ENCODE measurements at regions not wholly inside any gene's neighbourhood (a gene's known extent, or its start where the extent isn't known, plus 50 kb on each side); places are given as distances from the start of the nearest gene placed in this dataset.

- no peak overlapping the region for H3K4me3 Mint-ChIP-seq
- no peaks in the 10 kb centered on the region for H3K36me3 Mint-ChIP-seq (ENCODE audit: low read depth)
- no peak for DNase-seq
- H3K4me1 Mint-ChIP-seq (ENCODE audit: low read depth), result no peaks in the 10 kb centered on the region
- H3K27ac Mint-ChIP-seq, result no peak overlapping the region
- H3K9me3 Mint-ChIP-seq, result no peaks in the 10 kb centered on the region
- H3K27me3 Mint-ChIP-seq (ENCODE audit: low read depth), result no peaks in the 10 kb centered on the region
- intact Hi-C loops (cut with micrococcal nuclease), result no loop called here
- CTCF ChIA-PET, result no interaction called here
These were observed 61.7 kb upstream of the PLXNA4 start for GRCh38 chr7:132638000-132638399.

- Mint-ChIP-seq H3K4me3 (no peak overlapping the region), H3K9me3 (no peaks in the 10 kb centered on the region), H3K36me3 (ENCODE audit: low read depth) (no peaks in the 10 kb centered on the region), H3K4me1 (ENCODE audit: low read depth) (no peaks in the 10 kb centered on the region), H3K27ac (no peak overlapping the region), H3K27me3 (ENCODE audit: low read depth) (no peaks in the 10 kb centered on the region)
- DNase-seq, result no peak
- intact Hi-C loops (cut with micrococcal nuclease), result no loop called here
- CTCF ChIA-PET, result no interaction called here
These were observed 60.3 kb upstream of the PLXNA4 start for GRCh38 chr7:132636581-132636980.

- intact Hi-C loops (cut with micrococcal nuclease), result no loop called here
- H3K27ac Mint-ChIP-seq, result no peak overlapping the region
- no peaks in the 10 kb centered on the region for H3K9me3 Mint-ChIP-seq
- no peaks in the 10 kb centered on the region for H3K4me1 Mint-ChIP-seq (ENCODE audit: low read depth)
- no peaks in the 10 kb centered on the region for H3K27me3 Mint-ChIP-seq (ENCODE audit: low read depth)
- no peak overlapping the region for H3K4me3 Mint-ChIP-seq
- no peaks in the 10 kb centered on the region for H3K36me3 Mint-ChIP-seq (ENCODE audit: low read depth)
- CTCF ChIA-PET, result no interaction called here
- no peak for DNase-seq
These were observed 58.9 kb upstream of the PLXNA4 start for GRCh38 chr7:132635127-132635526.

- no peaks in the 10 kb centered on the region for H3K27me3 Mint-ChIP-seq (ENCODE audit: low read depth)
- no peak overlapping the region for H3K27ac Mint-ChIP-seq
- no peaks in the 10 kb centered on the region for H3K4me1 Mint-ChIP-seq (ENCODE audit: low read depth)
- no peak overlapping the region for H3K4me3 Mint-ChIP-seq
- intact Hi-C loops (cut with micrococcal nuclease), result no loop called here
- CTCF ChIA-PET, result no interaction called here
- no peaks in the 10 kb centered on the region for H3K9me3 Mint-ChIP-seq
- H3K36me3 Mint-ChIP-seq (ENCODE audit: low read depth), result no peaks in the 10 kb centered on the region
- no peak for DNase-seq
These were observed 54.6 kb upstream of the PLXNA4 start for GRCh38 chr7:132630834-132631233.
